Lower leg skin (tissue), 3 donors: ENCODE measurements at regions not wholly inside any gene's neighbourhood (a gene's known extent, or its start where the extent isn't known, plus 50 kb on each side); places are given as distances from the start of the nearest gene placed in this dataset.

Experiments used
- CTCF ChIP-seq, 3 donors: fragments of 450-650 bp; IDR thresholded peaks; one replicate each; pipeline ENCODE4 v1.5.1; 2016; ENCODE audit warnings: antibody characterized with exemption in 3 of 3, mild to moderate bottlenecking in 3 of 3, moderate library complexity in 2 of 3
- POLR2A ChIP-seq, 2 donors: fragments of 450-650 bp; IDR thresholded peaks; one replicate each; pipeline ENCODE4 v1.6.1; 2016 to 2017; ENCODE audit warnings: antibody characterized with exemption in 2 of 2, mild to moderate bottlenecking in 1 of 2, moderate library complexity in 1 of 2

GRCh38 chrX:125782184-125782583, 383.9 kb downstream of the DCAF12L2 start:
- TF ChIP-seq CTCF (IDR thresholded peaks at IDR 0.05) (no peak), POLR2A (IDR thresholded peaks at IDR 0.05) (no peak)
